ENCODE measurements at regions not wholly inside any gene's neighbourhood (a gene's known extent, or its start where the extent isn't known, plus 50 kb on each side); places are given as distances from the start of the nearest gene placed in this dataset.
"Not testable (repeated sequence)": the region's sequence is repeated elsewhere in the genome, so short reads cannot be mapped to it uniquely, and the experiment has no call there.

GRCh38 chr11:3287326-3287905 lies 55.2 kb upstream of the MRGPRE start:
- H3K79me2 ChIP-seq (ENCODE audit: control insufficient read depth, insufficient read depth, low read length); H3K27me3 ChIP-seq (ENCODE audit: control insufficient read depth, extremely low read depth, insufficient read depth, low read length); DNase-seq (ENCODE audit: low read depth, low spot score); H3K9me1 ChIP-seq (ENCODE audit: control insufficient read depth, extremely low read depth, insufficient read depth, low read length); H2AFZ ChIP-seq (ENCODE audit: control insufficient read depth, low read length); H4K20me1 ChIP-seq (ENCODE audit: control insufficient read depth, extremely low read depth, insufficient read depth, low read length); H3K4me1 ChIP-seq (ENCODE audit: control insufficient read depth, extremely low read depth, insufficient read depth, low read length); FAIRE-seq; dilution Hi-C loops (cut with MboI; ENCODE audit: extremely low pct_ligation_motif_present, low sequenced_read_pairs); H3K36me3 ChIP-seq (ENCODE audit: control insufficient read depth in 2 of 2, extremely low read depth in 1 of 2, insufficient read depth in 2 of 2, low read length in 2 of 2); H3K9ac ChIP-seq (ENCODE audit: control insufficient read depth, extremely low read depth, insufficient read depth, low read length); H3K4me3 ChIP-seq (ENCODE audit: control insufficient read depth in 2 of 3, extremely low read depth in 1 of 3, insufficient read depth in 2 of 3, low read depth in 1 of 3, low read length in 3 of 3); H3K9me3 ChIP-seq (ENCODE audit: control insufficient read depth, low read depth, low read length); H3K27ac ChIP-seq (ENCODE audit: control insufficient read depth, insufficient read depth, low read length); H3K4me2 ChIP-seq (ENCODE audit: control insufficient read depth, extremely low read depth, insufficient read depth, low read depth, low read length): not testable (repeated sequence)

- dilution Hi-C loops (cut with MboI; ENCODE audit: extremely low pct_ligation_motif_present, low sequenced_read_pairs); H3K4me3 ChIP-seq (ENCODE audit: control insufficient read depth in 2 of 3, extremely low read depth in 1 of 3, insufficient read depth in 2 of 3, low read depth in 1 of 3, low read length in 3 of 3); H3K36me3 ChIP-seq (ENCODE audit: control insufficient read depth in 2 of 2, extremely low read depth in 1 of 2, insufficient read depth in 2 of 2, low read length in 2 of 2); FAIRE-seq; H3K4me1 ChIP-seq (ENCODE audit: control insufficient read depth, extremely low read depth, insufficient read depth, low read length); H3K4me2 ChIP-seq (ENCODE audit: control insufficient read depth, extremely low read depth, insufficient read depth, low read depth, low read length); H3K9me1 ChIP-seq (ENCODE audit: control insufficient read depth, extremely low read depth, insufficient read depth, low read length); H4K20me1 ChIP-seq (ENCODE audit: control insufficient read depth, extremely low read depth, insufficient read depth, low read length); DNase-seq (ENCODE audit: low read depth, low spot score); H3K27ac ChIP-seq (ENCODE audit: control insufficient read depth, insufficient read depth, low read length); H3K9me3 ChIP-seq (ENCODE audit: control insufficient read depth, low read depth, low read length); H3K27me3 ChIP-seq (ENCODE audit: control insufficient read depth, extremely low read depth, insufficient read depth, low read length); H3K9ac ChIP-seq (ENCODE audit: control insufficient read depth, extremely low read depth, insufficient read depth, low read length); H2AFZ ChIP-seq (ENCODE audit: control insufficient read depth, low read length); H3K79me2 ChIP-seq (ENCODE audit: control insufficient read depth, insufficient read depth, low read length): not testable (repeated sequence)
These were observed 53.0 kb upstream of the MRGPRE start for GRCh38 chr11:3285261-3285660.

GRCh38 chr11:3284248-3284647 lies 52.0 kb upstream of the MRGPRE start:
- DNase-seq (ENCODE audit: low read depth, low spot score); H3K9ac ChIP-seq (ENCODE audit: control insufficient read depth, extremely low read depth, insufficient read depth, low read length); H2AFZ ChIP-seq (ENCODE audit: control insufficient read depth, low read length); dilution Hi-C loops (cut with MboI; ENCODE audit: extremely low pct_ligation_motif_present, low sequenced_read_pairs); H3K4me3 ChIP-seq (ENCODE audit: control insufficient read depth in 2 of 3, extremely low read depth in 1 of 3, insufficient read depth in 2 of 3, low read depth in 1 of 3, low read length in 3 of 3); H3K36me3 ChIP-seq (ENCODE audit: control insufficient read depth in 2 of 2, extremely low read depth in 1 of 2, insufficient read depth in 2 of 2, low read length in 2 of 2); H3K4me1 ChIP-seq (ENCODE audit: control insufficient read depth, extremely low read depth, insufficient read depth, low read length); H3K4me2 ChIP-seq (ENCODE audit: control insufficient read depth, extremely low read depth, insufficient read depth, low read depth, low read length); H3K9me1 ChIP-seq (ENCODE audit: control insufficient read depth, extremely low read depth, insufficient read depth, low read length); H3K27me3 ChIP-seq (ENCODE audit: control insufficient read depth, extremely low read depth, insufficient read depth, low read length); H3K79me2 ChIP-seq (ENCODE audit: control insufficient read depth, insufficient read depth, low read length); H3K9me3 ChIP-seq (ENCODE audit: control insufficient read depth, low read depth, low read length); H3K27ac ChIP-seq (ENCODE audit: control insufficient read depth, insufficient read depth, low read length); H4K20me1 ChIP-seq (ENCODE audit: control insufficient read depth, extremely low read depth, insufficient read depth, low read length): not testable (repeated sequence)
- FAIRE-seq, result peak; percentile 23

- FAIRE-seq; H3K36me3 ChIP-seq (ENCODE audit: control insufficient read depth in 2 of 2, extremely low read depth in 1 of 2, insufficient read depth in 2 of 2, low read length in 2 of 2); H3K9ac ChIP-seq (ENCODE audit: control insufficient read depth, extremely low read depth, insufficient read depth, low read length); H3K4me1 ChIP-seq (ENCODE audit: control insufficient read depth, extremely low read depth, insufficient read depth, low read length); H3K4me3 ChIP-seq (ENCODE audit: control insufficient read depth in 2 of 3, extremely low read depth in 1 of 3, insufficient read depth in 2 of 3, low read depth in 1 of 3, low read length in 3 of 3); dilution Hi-C loops (cut with MboI; ENCODE audit: extremely low pct_ligation_motif_present, low sequenced_read_pairs); H3K9me3 ChIP-seq (ENCODE audit: control insufficient read depth, low read depth, low read length); H3K79me2 ChIP-seq (ENCODE audit: control insufficient read depth, insufficient read depth, low read length); DNase-seq (ENCODE audit: low read depth, low spot score); H3K27ac ChIP-seq (ENCODE audit: control insufficient read depth, insufficient read depth, low read length); H3K9me1 ChIP-seq (ENCODE audit: control insufficient read depth, extremely low read depth, insufficient read depth, low read length); H3K27me3 ChIP-seq (ENCODE audit: control insufficient read depth, extremely low read depth, insufficient read depth, low read length); H2AFZ ChIP-seq (ENCODE audit: control insufficient read depth, low read length); H4K20me1 ChIP-seq (ENCODE audit: control insufficient read depth, extremely low read depth, insufficient read depth, low read length); H3K4me2 ChIP-seq (ENCODE audit: control insufficient read depth, extremely low read depth, insufficient read depth, low read depth, low read length): not testable (repeated sequence)
These were observed 50.5 kb upstream of the MRGPRE start for GRCh38 chr11:3282692-3283091.

Data from keratinocyte (primary cell).